GM12892 (cell line): ENCODE measurements at regions not wholly inside any gene's neighbourhood (a gene's known extent, or its start where the extent isn't known, plus 50 kb on each side); places are given as distances from the start of the nearest gene placed in this dataset.

Experiments
- POLR2A ChIP-seq: IDR thresholded peaks from 2 replicates; pipeline ENCODE4 v1.6.1; 2011; ENCODE audit warnings: low read depth, low read length, control low read depth
- POLR2AphosphoS5 ChIP-seq: IDR thresholded peaks from 2 replicates; pipeline ENCODE4 v1.6.1; 2011; ENCODE audit warnings: low read depth, low read length, control low read depth

DNA sequence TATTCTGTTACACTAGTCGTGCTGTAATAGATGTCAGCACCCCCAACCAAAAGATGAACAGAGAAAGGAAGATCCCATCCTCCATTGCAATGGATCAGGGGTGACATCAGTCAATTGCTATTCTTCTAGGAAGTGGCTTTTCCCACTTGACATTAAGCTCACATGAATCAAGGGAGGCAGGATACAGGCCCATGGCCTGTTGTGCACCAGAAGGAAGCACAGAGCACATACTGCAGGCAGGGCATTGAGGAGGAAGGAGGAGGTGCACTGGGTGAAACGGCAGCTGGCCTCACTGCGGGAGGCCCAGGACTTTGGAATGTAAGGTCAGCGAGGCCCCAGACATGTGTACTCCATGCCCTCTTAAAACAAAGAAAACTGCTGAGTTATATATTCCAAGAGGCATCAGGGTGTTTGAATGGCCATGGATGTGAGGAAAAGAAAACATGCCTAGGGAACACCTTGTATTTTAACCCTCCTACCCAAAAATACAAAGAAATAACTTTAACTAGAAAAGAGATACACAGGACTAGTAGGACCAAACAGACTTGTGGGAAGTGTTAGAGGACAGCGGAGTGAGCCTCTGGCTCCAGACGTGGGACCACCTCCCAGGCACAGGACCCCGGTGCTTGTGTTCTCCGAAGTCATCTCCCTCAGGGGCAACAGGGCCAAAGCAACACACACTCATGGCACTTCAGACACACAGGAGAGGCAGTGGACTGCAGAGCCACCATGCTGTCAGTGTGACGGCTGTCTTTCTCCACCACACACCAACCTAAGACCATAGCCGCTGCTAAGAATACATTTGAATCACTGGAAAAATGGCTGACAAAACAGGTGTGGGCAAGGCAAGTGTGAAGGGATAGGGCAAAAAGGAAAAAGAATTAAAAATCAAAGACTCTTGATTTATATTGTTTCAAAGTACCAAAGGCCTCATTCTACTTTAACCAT lies 51.4 kb upstream of the RIOK3 start:
- TF ChIP-seq POLR2AphosphoS5 (no peak), POLR2A (no peak)
